HepG2 (cell line): ENCODE measurements at regions not wholly inside any gene's neighbourhood (a gene's known extent, or its start where the extent isn't known, plus 50 kb on each side); places are given as distances from the start of the nearest gene placed in this dataset.

ENCODE experiments used
- ATAC-seq: fragments of 200-7000 bp; cut with Tn5 transposase; 3 replicates; pipeline ENCODE4 v1.9.1; 2020; ENCODE audit warnings: mild to moderate bottlenecking, moderate library complexity
- BruUV-seq: library from RNA; stranded (reverse); fragments of 400-500 nt; replicated peaks from 2 replicates; lab custom pipeline; 2021; lab: Mats Ljungman, UMichigan
- CTCF ChIA-PET: fragments of 300-600 bp; formaldehyde crosslinking; extraction: SDS; loops from one replicate; lab custom pipeline; 2021; ENCODE audit warnings: low total read pairs, inconsistent platforms, low intra/inter-chr PET ratio; lab: Yijun Ruan, JAX
- POLR2A ChIA-PET: fragments of 350-600 bp; sonication (Branson Sonifier 250); formaldehyde crosslinking; loops from one replicate; lab custom pipeline; 2020; ENCODE audit warnings: antibody characterized with exemption, inconsistent platforms; lab: Yijun Ruan, JAX
- DNase-seq: peaks from one replicate; pipeline ENCODE4 v3.0.0-alpha.2; 2015; ENCODE audit warnings: low spot score
- FAIRE-seq: peaks from 3 replicates; lab custom pipeline; 2011; peaks lifted over from hg19 to GRCh38; lab: Jason Lieb, UNC
- H2AFZ ChIP-seq: one replicate; pipeline ENCODE4 v1.6.1; 2011; ENCODE audit warnings: low read length, inconsistent platforms
- H3K27ac ChIP-seq: fragments of 300-600 bp; 3 replicates; pipeline ENCODE4 v1.8.0; 2011; ENCODE audit warnings: mixed run types, mild to moderate bottlenecking, mixed read lengths, low read length, inconsistent platforms; ENCODE audit not compliant: insufficient read depth; ENCODE audit errors: extremely low read length
- H3K27me3 ChIP-seq, 2 experiments: fragments of 200-600 bp in 1 of 2; 2 replicates in 1 of 2; 3 replicates in 1 of 2; pipeline versions ENCODE4 v1.6.0 to v1.8.0; 2011; ENCODE audit warnings: low read length in 2 of 2, mild to moderate bottlenecking in 2 of 2, moderate library complexity in 2 of 2, inconsistent platforms in 1 of 2; ENCODE audit not compliant: insufficient read depth in 2 of 2, control insufficient read depth in 1 of 2
- H3K36me3 ChIP-seq, 2 experiments: fragments of 200-600 bp in 1 of 2; replicated peaks in 1 of 2; 2 replicates in 1 of 2; 3 replicates in 1 of 2; pipeline versions ENCODE4 v1.5.1 to v1.8.0; 2011; ENCODE audit warnings: low read length in 2 of 2, inconsistent platforms in 1 of 2; ENCODE audit not compliant: insufficient read depth in 2 of 2, control insufficient read depth in 1 of 2
- H3K4me1 ChIP-seq: 2 replicates; pipeline ENCODE4 v1.5.1; 2012; ENCODE audit warnings: low read length, inconsistent platforms; ENCODE audit not compliant: insufficient read depth
- H3K4me2 ChIP-seq: 2 replicates; pipeline ENCODE4 v1.6.0; 2011; ENCODE audit warnings: low read depth, low read length, inconsistent platforms
- H3K4me3 ChIP-seq, 3 experiments: fragments of 200-600 bp in 1 of 3; sonication (generic), shearing (Covaris generic) in 1 of 3; replicated peaks in 1 of 3; 2 replicates each; pipeline ENCODE4 v1.5.1; 2011 to 2016; ENCODE audit warnings: low read length in 3 of 3, inconsistent platforms in 2 of 3, low read depth in 2 of 3, mild to moderate bottlenecking in 2 of 3, control low read depth in 1 of 3, mixed read lengths in 1 of 3; ENCODE audit not compliant: insufficient read depth in 1 of 3
- H3K79me2 ChIP-seq: one replicate; pipeline ENCODE4 v1.6.1; 2011; ENCODE audit warnings: low read length, inconsistent platforms; ENCODE audit not compliant: insufficient read depth
- H3K9ac ChIP-seq: 2 replicates; pipeline ENCODE4 v1.6.0; 2011; ENCODE audit warnings: mild to moderate bottlenecking, low read depth, low read length, inconsistent platforms; ENCODE audit not compliant: insufficient read depth
- H3K9me3 ChIP-seq: 2 replicates; pipeline ENCODE4 v1.5.1; 2012; ENCODE audit warnings: mild to moderate bottlenecking, low read length
- H4K20me1 ChIP-seq: 2 replicates; pipeline ENCODE4 v1.6.0; 2011; ENCODE audit warnings: inconsistent platforms, mild to moderate bottlenecking, low read length, moderate library complexity; ENCODE audit not compliant: insufficient read depth
- ATF1 ChIP-seq: IDR thresholded peaks from 2 replicates; pipeline ENCODE4 v1.6.1; 2016; ENCODE audit warnings: mild to moderate bottlenecking, control low read depth
- IKZF1 ChIP-seq: fragments of 450-650 bp; IDR thresholded peaks from 2 replicates; pipeline ENCODE4 v1.7.1; 2016
- NFKB2 ChIP-seq: sonication (generic); formaldehyde crosslinking; IDR thresholded peaks from 2 replicates; pipeline ENCODE4 v1.4.0; 2020; ENCODE audit warnings: missing genetic modification reagents, borderline replicate concordance
- PCBP1 ChIP-seq: fragments of 200-400 bp; formaldehyde crosslinking; IDR thresholded peaks from 2 replicates; pipeline ENCODE4 v1.6.1; 2017; ENCODE audit warnings: mild to moderate bottlenecking, low read depth, low read length, borderline replicate concordance
- SNAI1 ChIP-seq: sonication (generic); formaldehyde crosslinking; IDR thresholded peaks from 2 replicates; pipeline ENCODE4 v1.5.0; 2020; ENCODE audit warnings: mild to moderate bottlenecking, missing genetic modification reagents, borderline replicate concordance
- SRSF4 ChIP-seq: fragments of 200-400 bp; formaldehyde crosslinking; IDR thresholded peaks from one replicate; pipeline ENCODE4 v1.6.1; 2018; ENCODE audit warnings: mild to moderate bottlenecking, low read depth, low read length, moderate library complexity; ENCODE audit not compliant: poor library complexity, severe bottlenecking
- ZBTB7A ChIP-seq: sonication (generic); formaldehyde crosslinking; IDR thresholded peaks from 2 replicates; pipeline ENCODE4 v1.8.0; 2022; ENCODE audit warnings: mild to moderate bottlenecking, missing genetic modification reagents
- ZNF101 ChIP-seq: sonication (generic); formaldehyde crosslinking; IDR thresholded peaks from 2 replicates; pipeline ENCODE4 v1.4.0; 2020; ENCODE audit warnings: mild to moderate bottlenecking, low read depth, missing genetic modification reagents, borderline replicate concordance
- ZNF512B ChIP-seq: sonication (generic); formaldehyde crosslinking; IDR thresholded peaks from 2 replicates; pipeline ENCODE4 v1.5.1; 2020; ENCODE audit warnings: missing genetic modification reagents, mild to moderate bottlenecking, borderline replicate concordance
- ZNF652 ChIP-seq: IDR thresholded peaks from 2 replicates; pipeline ENCODE4 v1.6.1; 2016; ENCODE audit warnings: low read depth, borderline replicate concordance
- ZNF761 ChIP-seq: sonication (generic); formaldehyde crosslinking; conservative IDR thresholded peaks from 2 replicates; pipeline ENCODE4 v1.4.0; 2020; ENCODE audit warnings: mild to moderate bottlenecking, missing genetic modification reagents
- WGBS: methylation state at CpG from one replicate; pipeline ENCODE4 v1.1.6; 2017; ENCODE audit warnings: low lambda C conversion rate; 5-methylcytosine and 5-hydroxymethylcytosine counted together
- in situ Hi-C: cut with HindIII; loops from 2 replicates; pipeline ENCODE4 v1.10.0; 2017; ENCODE audit warnings: low pct_unique_long_range_greater_than_20kb; ENCODE audit not compliant: extremely low pct_ligation_motif_present
- intact Hi-C: fragments of 100-400 bp; cut with micrococcal nuclease; formaldehyde crosslinking; loops from one replicate; pipeline ENCODE4 v1.10.0; 2022; ENCODE audit not compliant: unreplicated experiment

DNA sequence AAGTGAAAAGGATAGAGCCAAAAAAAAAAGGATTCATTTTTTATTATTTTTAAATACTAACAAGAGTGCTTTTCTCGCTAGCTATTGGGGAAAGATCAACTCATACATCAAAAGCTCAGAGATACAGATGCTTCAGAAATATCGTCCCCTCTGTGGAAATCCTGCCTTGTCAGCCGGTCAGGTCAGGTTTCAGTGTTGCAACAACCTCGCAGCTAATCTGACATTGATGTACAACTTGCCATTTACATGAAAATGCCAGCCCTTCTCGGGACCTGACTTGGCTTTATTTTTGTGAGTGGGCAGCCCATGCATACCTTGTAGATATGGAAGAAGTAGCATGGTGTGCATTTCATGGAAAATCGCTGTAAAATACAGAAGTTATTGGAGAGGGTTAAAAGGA, 358.8 kb upstream of the ADAMTS16 start:
- peaks cover 36% of the 10 kb centered on the region for H3K9me3 ChIP-seq
- CTCF ChIA-PET, result no interaction called here
- DNase-seq (no peak), ATAC-seq (no peak), FAIRE-seq (no peak)
- no peaks in the 10 kb centered on the region; a peak in 1 of 5 replicates for H3K27me3 ChIP-seq
- H3K4me1 ChIP-seq, result no peaks in the 10 kb centered on the region
- no TSS peak for BruUV-seq
- WGBS, result 2% methylated on average over 6 of the region's 6 CpGs
- no peaks in the 10 kb centered on the region for H4K20me1 ChIP-seq
- H3K4me3 ChIP-seq, result no peak overlapping the region
- no peaks in the 10 kb centered on the region for H3K36me3 ChIP-seq
- H3K27ac ChIP-seq, result no peak overlapping the region
- no peaks in the 10 kb centered on the region for H3K79me2 ChIP-seq
- no peak overlapping the region for H3K4me2 ChIP-seq
- intact Hi-C loops (no loop called here), in situ Hi-C loops (no loop called here)
- POLR2A ChIA-PET, result no interaction called here
- H3K9ac ChIP-seq, result no peak overlapping the region
- no peak overlapping the region for H2AFZ ChIP-seq
- no peak for TF ChIP-seq NFKB2
- no peak for TF ChIP-seq ZNF652 (CRISPR knock-in tag)
- no peak for TF ChIP-seq ZNF101 (CRISPR knock-in tag)
- TF ChIP-seq SNAI1, result no peak
- no peak for TF ChIP-seq ATF1 (CRISPR knock-in tag)
- no peak for TF ChIP-seq IKZF1
- TF ChIP-seq ZNF761 (CRISPR knock-in tag), result no peak
- no peak for TF ChIP-seq ZBTB7A (CRISPR knock-in tag)
- TF ChIP-seq ZNF512B, result no peak
- no peak for TF ChIP-seq SRSF4
- no peak for TF ChIP-seq PCBP1
- TF ChIP-seq, all 625 proteins: peak for 0
